Stomach (tissue), 8 donors: ENCODE measurements at regions not wholly inside any gene's neighbourhood (a gene's known extent, or its start where the extent isn't known, plus 50 kb on each side); places are given as distances from the start of the nearest gene placed in this dataset.

Experiments
- DNase-seq, 2 donors: peaks; one replicate each; pipeline versions ENCODE4 v3.0.0 to v3.0.0-alpha.2; 2013 to 2019
- H3K27ac ChIP-seq, 5 donors: fragments of 200-600 bp in 4 of 5; sonication (generic) in 4 of 5; one replicate each; pipeline ENCODE4 v1.5.1; 2013 to 2019; ENCODE audit warnings: mild to moderate bottlenecking in 1 of 5, moderate library complexity in 1 of 5
- H3K27me3 ChIP-seq, 3 donors: fragments of 200-600 bp; sonication (generic); one replicate each; pipeline ENCODE4 v1.5.1; 2017 to 2019; ENCODE audit warnings: mixed run types in 1 of 3
- H3K36me3 ChIP-seq, 4 donors: fragments of 200-600 bp; sonication (generic); 1 replicate in 3 of 4; 2 replicates in 1 of 4; pipeline ENCODE4 v1.5.1; 2016 to 2019
- H3K4me1 ChIP-seq, 4 donors: fragments of 200-600 bp; sonication (generic); one replicate each; pipeline ENCODE4 v1.5.1; 2016 to 2019
- H3K4me3 ChIP-seq, 4 donors: fragments of 200-600 bp; sonication (generic) in 3 of 4; one replicate each; pipeline ENCODE4 v1.5.1; 2016 to 2019; ENCODE audit warnings: mild to moderate bottlenecking in 1 of 4
- H3K9me3 ChIP-seq, 4 donors: fragments of 200-600 bp; sonication (generic); one replicate each; pipeline ENCODE4 v1.5.1; 2016 to 2019
- CTCF ChIP-seq, 7 experiments: fragments of 450-650 bp in 4 of 7; fragments of 200-600 bp in 3 of 7; sonication (generic) in 3 of 7; IDR thresholded peaks; one replicate each; pipeline ENCODE4 v1.5.1; 2016 to 2019; ENCODE audit warnings: antibody characterized with exemption in 7 of 7, control low read depth in 2 of 7, mild to moderate bottlenecking in 1 of 7
- EP300 ChIP-seq: sonication (generic); formaldehyde crosslinking; IDR thresholded peaks from one replicate; pipeline ENCODE4 v1.6.1; 2017; ENCODE audit warnings: antibody characterized with exemption
- POLR2A ChIP-seq, 4 donors: fragments of 450-650 bp; IDR thresholded peaks; one replicate each; pipeline ENCODE4 v1.6.1; 2016; ENCODE audit warnings: antibody characterized with exemption in 4 of 4, control low read depth in 2 of 4, mild to moderate bottlenecking in 1 of 4, moderate library complexity in 1 of 4
- POLR2AphosphoS5 ChIP-seq, 3 donors: sonication (generic); formaldehyde crosslinking; IDR thresholded peaks; one replicate each; pipeline ENCODE4 v1.6.1; 2016; ENCODE audit warnings: antibody characterized with exemption in 3 of 3
- WGBS, 5 donors: extraction: QIAGEN DNeasy Blood & Tissue Kit in 3 of 5; methylation state at CpG; one replicate each; pipeline versions ENCODE4 v1.1.5 to v1.1.7; 2013 to 2018; 5-methylcytosine and 5-hydroxymethylcytosine counted together
- intact Hi-C: fragments of 100-400 bp; cut with DNase I; formaldehyde crosslinking; loops from one replicate; pipeline ENCODE4 v1.15.1; 2023; ENCODE audit warnings: low total_unique reads
- donor health status: healthy with polysubstance abuse.
- donor health status: Bipolar disorder and iron deficiency.
- donor health status: healthy.

- H3K4me1 ChIP-seq: peaks cover 0 to 11% (median 2%) of the 10 kb centered on the region in 4 donors
- H3K27ac ChIP-seq: no peak overlapping the region
- no peaks in the 10 kb centered on the region for H3K27me3 ChIP-seq
- no peaks in the 10 kb centered on the region for H3K36me3 ChIP-seq
- no peak overlapping the region for H3K4me3 ChIP-seq
- 78 to 92% (median 91%) methylated on average over 7 of the region's 7 CpGs for WGBS, 5 donors
- intact Hi-C loops: no loop called here
- no peaks in the 10 kb centered on the region for H3K9me3 ChIP-seq
- peak in 1 of 2 donors; percentile 27 for DNase-seq
- TF ChIP-seq EP300: no peak
- TF ChIP-seq POLR2A (IDR thresholded peaks at IDR 0.05): no peak
- TF ChIP-seq CTCF (IDR thresholded peaks at IDR 0.05): no peak
- TF ChIP-seq POLR2AphosphoS5 (IDR thresholded peaks at IDR 0.05): no peak
Measured at GRCh38 chr5:74173241-74173640, 467.3 kb downstream of the ENC1 start.

- Histone ChIP-seq H3K4me1 (peaks cover 0 to 16% (median 10%) of the 10 kb centered on the region in 4 donors), H3K36me3 (no peaks in the 10 kb centered on the region), H3K9me3 (no peaks in the 10 kb centered on the region), H3K27me3 (no peaks in the 10 kb centered on the region), H3K4me3 (no peak overlapping the region), H3K27ac (no peak overlapping the region)
- TF ChIP-seq POLR2AphosphoS5 (IDR thresholded peaks at IDR 0.05): no peak
- no peak for TF ChIP-seq EP300
- no peak for TF ChIP-seq CTCF (IDR thresholded peaks at IDR 0.05)
- no peak for TF ChIP-seq POLR2A (IDR thresholded peaks at IDR 0.05)
- DNase-seq: peak in 1 of 2 donors; percentile 53
- intact Hi-C loops: no loop called here
- 76 to 97% (median 84%) methylated on average over 2 of the region's 2 CpGs for WGBS, 5 donors
Measured at GRCh38 chr5:74169701-74170100, 470.8 kb downstream of the ENC1 start.

GRCh38 chr5:74167930-74168315 is 472.6 kb downstream of the ENC1 start:
- Histone ChIP-seq H3K27ac (no peak overlapping the region), H3K27me3 (no peaks in the 10 kb centered on the region), H3K4me1 (peaks cover 0 to 16% (median 3%) of the 10 kb centered on the region in 4 donors), H3K36me3 (no peaks in the 10 kb centered on the region), H3K4me3 (no peak overlapping the region), H3K9me3 (no peaks in the 10 kb centered on the region)
- intact Hi-C loops: no loop called here
- 38 to 62% (median 54%) methylated on average over 4 of the region's 4 CpGs for WGBS, 5 donors
- no peak for TF ChIP-seq CTCF (IDR thresholded peaks at IDR 0.05)
- no peak for TF ChIP-seq POLR2AphosphoS5 (IDR thresholded peaks at IDR 0.05)
- TF ChIP-seq EP300: no peak
- TF ChIP-seq POLR2A (IDR thresholded peaks at IDR 0.05): no peak
- no peak for DNase-seq

- Histone ChIP-seq H3K9me3 (no peaks in the 10 kb centered on the region), H3K27me3 (no peaks in the 10 kb centered on the region), H3K36me3 (no peaks in the 10 kb centered on the region), H3K4me3 (no peak overlapping the region), H3K4me1 (peaks cover 0 to 16% (median 3%) of the 10 kb centered on the region in 4 donors), H3K27ac (peak overlapping the region in 1 of 5 donors; percentile 12)
- TF ChIP-seq EP300 (no peak), POLR2AphosphoS5 (IDR thresholded peaks at IDR 0.05) (peak in 1 of 3 donors; percentile 43)
- intact Hi-C loops: no loop called here
- no peak for DNase-seq
- WGBS, 5 donors: 69 to 85% (median 81%) methylated on average over 6 of the region's 6 CpGs
Measured at GRCh38 chr5:74167206-74167929, 473.2 kb downstream of the ENC1 start.

GRCh38 chr5:74166064-74166463 is 474.5 kb downstream of the ENC1 start:
- DNase-seq: no peak
- WGBS, 5 donors: 8 to 29% (median 21%) methylated on average over 2 of the region's 2 CpGs
- TF ChIP-seq POLR2A (IDR thresholded peaks at IDR 0.05) (no peak), POLR2AphosphoS5 (IDR thresholded peaks at IDR 0.05) (no peak), EP300 (no peak), CTCF (IDR thresholded peaks at IDR 0.05) (no peak)
- intact Hi-C loops: no loop called here
- no peak overlapping the region for H3K27ac ChIP-seq
- no peaks in the 10 kb centered on the region for H3K27me3 ChIP-seq
- no peaks in the 10 kb centered on the region for H3K36me3 ChIP-seq
- peaks cover 0 to 16% (median 3%) of the 10 kb centered on the region in 4 donors for H3K4me1 ChIP-seq
- no peak overlapping the region for H3K4me3 ChIP-seq
- H3K9me3 ChIP-seq: no peaks in the 10 kb centered on the region
